GM12878 (cell line): ENCODE measurements at regions not wholly inside any gene's neighbourhood (a gene's known extent, or its start where the extent isn't known, plus 50 kb on each side); places are given as distances from the start of the nearest gene placed in this dataset.

ENCODE experiments used
- ATF3 ChIP-seq: IDR thresholded peaks from 2 replicates; pipeline ENCODE4 v1.6.1; 2011; ENCODE audit warnings: low read depth, mild to moderate bottlenecking, low read length, moderate library complexity, borderline replicate concordance; ENCODE audit errors: extremely low read depth
- BCL11A ChIP-seq: IDR thresholded peaks from 2 replicates; pipeline ENCODE4 v1.6.1; 2011; ENCODE audit warnings: low read depth, low read length
- CTCF ChIP-seq, 3 experiments: IDR thresholded peaks in 2 of 3; conservative IDR thresholded peaks in 1 of 3; 2 replicates each; pipeline ENCODE4 v1.5.1; 2011; ENCODE audit warnings: low read depth in 3 of 3, low read length in 3 of 3, mild to moderate bottlenecking in 3 of 3, control low read depth in 2 of 3, moderate library complexity in 2 of 3, inconsistent platforms in 1 of 3, mixed read lengths in 1 of 3; ENCODE audit not compliant: control insufficient read depth in 2 of 3, insufficient read depth in 1 of 3; ENCODE audit errors: extremely low read depth in 1 of 3
- E2F8 ChIP-seq: fragments of 450-650 bp; IDR thresholded peaks from 2 replicates; pipeline ENCODE4 v1.6.1; 2018; ENCODE audit warnings: mild to moderate bottlenecking, low read depth, moderate library complexity; ENCODE audit not compliant: partially characterized antibody
- FOXM1 ChIP-seq: IDR thresholded peaks from 2 replicates; pipeline ENCODE4 v1.6.1; 2012; ENCODE audit warnings: low read depth, mild to moderate bottlenecking, inconsistent platforms, low read length, moderate library complexity
- JUND ChIP-seq: IDR thresholded peaks from 2 replicates; pipeline ENCODE4 v1.6.1; 2012; ENCODE audit warnings: low read depth, mild to moderate bottlenecking, low read length, improper control_type of control experiment, moderate library complexity
- POLR2A ChIP-seq: IDR thresholded peaks from 2 replicates; pipeline ENCODE4 v1.6.1; 2011; ENCODE audit warnings: low read depth, mild to moderate bottlenecking, low read length
- SIX5 ChIP-seq: IDR thresholded peaks from 2 replicates; pipeline ENCODE4 v1.6.1; 2011; ENCODE audit warnings: mild to moderate bottlenecking, low read depth, low read length, moderate library complexity; ENCODE audit not compliant: severe bottlenecking
- SKIL ChIP-seq: fragments of 450-650 bp; IDR thresholded peaks from 2 replicates; pipeline ENCODE4 v1.6.1; 2017; ENCODE audit warnings: mild to moderate bottlenecking, low read depth, inconsistent platforms; ENCODE audit not compliant: poor library complexity, severe bottlenecking
- SMARCA5 ChIP-seq: fragments of 450-650 bp; IDR thresholded peaks from 2 replicates; pipeline ENCODE4 v1.6.1; 2017; ENCODE audit warnings: mild to moderate bottlenecking
- SPI1 ChIP-seq: IDR thresholded peaks from 2 replicates; pipeline ENCODE4 v1.6.1; 2011; ENCODE audit warnings: low read depth, mild to moderate bottlenecking, low read length, moderate library complexity, borderline replicate concordance; ENCODE audit not compliant: insufficient read depth
- USF1 ChIP-seq: IDR thresholded peaks from 2 replicates; pipeline ENCODE4 v1.6.1; 2011; ENCODE audit warnings: borderline replicate concordance, low read depth, mild to moderate bottlenecking, moderate library complexity, mixed read lengths, low read length; ENCODE audit not compliant: insufficient read depth; ENCODE audit errors: extremely low read length

- TF ChIP-seq BCL11A (no peak), E2F8 (no peak), CTCF (IDR thresholded peaks at IDR 0.05 in 2 of 3, conservative IDR thresholded peaks at IDR 0.05 in 1 of 3; ENCODE audit: control insufficient read depth in 2 of 3, extremely low read depth in 1 of 3, insufficient read depth in 1 of 3, low read depth in 3 of 3, low read length in 3 of 3) (no peak), SMARCA5 (no peak), USF1 (no peak), FOXM1 (no peak), SKIL (no peak), POLR2A (no peak), SIX5 (no peak), JUND (no peak), SPI1 (no peak), ATF3 (no peak)
Measured at GRCh38 chr6:133085896-133086295, 155.3 kb upstream of the EYA4 start.
